NCI-H510A treated with DMSO at 0.1 percent for 48 hours (cell line): ENCODE measurements at regions not wholly inside any gene's neighbourhood (a gene's known extent, or its start where the extent isn't known, plus 50 kb on each side); places are given as distances from the start of the nearest gene placed in this dataset.

Experiments used
- DNase-seq: peaks from one replicate; lab custom pipeline; 2025; lab: John Stamatoyannopoulos, UW

GRCh38 chr4:144202081-144202480 lies 61.6 kb upstream of the GYPA start:
- no peak for DNase-seq

- DNase-seq, result no peak
Observed at GRCh38 chr4:144203155-144203554, 62.6 kb upstream of the GYPA start.

GRCh38 chr4:144204431-144204830 lies 63.9 kb upstream of the GYPA start:
- DNase-seq, result no peak

GRCh38 chr4:144206711-144207110 lies 66.2 kb upstream of the GYPA start:
- DNase-seq, result no peak

GRCh38 chr4:144208074-144208473 lies 67.6 kb upstream of the GYPA start:
- no peak for DNase-seq

GRCh38 chr4:144209491-144209890 lies 69.0 kb upstream of the GYPA start:
- no peak for DNase-seq

GRCh38 chr4:144213371-144213770 lies 72.9 kb upstream of the GYPA start:
- DNase-seq, result no peak

GRCh38 chr4:144223149-144223548 lies 82.6 kb upstream of the GYPA start:
- no peak for DNase-seq

- DNase-seq, result no peak
Observed at GRCh38 chr4:144223661-144224060, 83.1 kb upstream of the GYPA start.

GRCh38 chr4:144259285-144259684 lies 118.8 kb upstream of the GYPA start:
- DNase-seq, result no peak

GRCh38 chr4:144267084-144267483 lies 126.6 kb upstream of the GYPA start:
- no peak for DNase-seq

- DNase-seq, result no peak
Observed at GRCh38 chr4:144280688-144281087, 140.2 kb upstream of the GYPA start.

GRCh38 chr4:144283526-144283925 lies 143.0 kb upstream of the GYPA start:
- DNase-seq, result no peak

- DNase-seq, result no peak
Observed at GRCh38 chr4:144284026-144284425, 143.5 kb upstream of the GYPA start.

- no peak for DNase-seq
Observed at GRCh38 chr4:144288011-144288903, 147.7 kb upstream of the GYPA start.

GRCh38 chr4:144289667-144290428 lies 149.3 kb upstream of the GYPA start:
- DNase-seq, result no peak

GRCh38 chr4:144291164-144291563 lies 150.6 kb upstream of the GYPA start:
- no peak for DNase-seq

GRCh38 chr4:144294211-144294610 lies 153.7 kb upstream of the GYPA start:
- DNase-seq, result no peak

GRCh38 chr4:144295286-144295995 lies 154.9 kb upstream of the GYPA start:
- DNase-seq, result no peak

GRCh38 chr4:144296941-144297340 lies 156.4 kb upstream of the GYPA start:
- DNase-seq, result no peak

GRCh38 chr4:144298519-144298918 lies 158.0 kb upstream of the GYPA start:
- DNase-seq, result no peak

- no peak for DNase-seq
Observed at GRCh38 chr4:144300616-144301015, 160.1 kb upstream of the GYPA start.
